ENCODE measurements at regions not wholly inside any gene's neighbourhood (a gene's known extent, or its start where the extent isn't known, plus 50 kb on each side); places are given as distances from the start of the nearest gene placed in this dataset.

- TF ChIP-seq, protein P1, sequence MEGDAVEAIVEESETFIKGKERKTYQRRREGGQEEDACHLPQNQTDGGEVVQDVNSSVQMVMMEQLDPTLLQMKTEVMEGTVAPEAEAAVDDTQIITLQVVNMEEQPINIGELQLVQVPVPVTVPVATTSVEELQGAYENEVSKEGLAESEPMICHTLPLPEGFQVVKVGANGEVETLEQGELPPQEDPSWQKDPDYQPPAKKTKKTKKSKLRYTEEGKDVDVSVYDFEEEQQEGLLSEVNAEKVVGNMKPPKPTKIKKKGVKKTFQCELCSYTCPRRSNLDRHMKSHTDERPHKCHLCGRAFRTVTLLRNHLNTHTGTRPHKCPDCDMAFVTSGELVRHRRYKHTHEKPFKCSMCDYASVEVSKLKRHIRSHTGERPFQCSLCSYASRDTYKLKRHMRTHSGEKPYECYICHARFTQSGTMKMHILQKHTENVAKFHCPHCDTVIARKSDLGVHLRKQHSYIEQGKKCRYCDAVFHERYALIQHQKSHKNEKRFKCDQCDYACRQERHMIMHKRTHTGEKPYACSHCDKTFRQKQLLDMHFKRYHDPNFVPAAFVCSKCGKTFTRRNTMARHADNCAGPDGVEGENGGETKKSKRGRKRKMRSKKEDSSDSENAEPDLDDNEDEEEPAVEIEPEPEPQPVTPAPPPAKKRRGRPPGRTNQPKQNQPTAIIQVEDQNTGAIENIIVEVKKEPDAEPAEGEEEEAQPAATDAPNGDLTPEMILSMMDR (IDR thresholded peaks at IDR 0.05), result no peak
- no peak for TF ChIP-seq POLR2A (IDR thresholded peaks at IDR 0.05)
These were observed 369.9 kb upstream of the MCTP2 start for GRCh38 chr15:93861413-93861812.
